GM23248 (cell line): ENCODE measurements at regions not wholly inside any gene's neighbourhood (a gene's known extent, or its start where the extent isn't known, plus 50 kb on each side); places are given as distances from the start of the nearest gene placed in this dataset.
A peak's percentile ranks its signal among the peaks of the same experiment; 100 is the strongest.

Source experiments
- DNase-seq: peaks from one replicate; pipeline ENCODE4 v3.0.0-alpha.2; 2015
- H2AFZ ChIP-seq: fragments of 200-600 bp; sonication (generic); 2 replicates; pipeline ENCODE4 v1.6.1; 2016; ENCODE audit warnings: antibody characterized with exemption
- H3F3A ChIP-seq: fragments of 200-600 bp; sonication (generic); 2 replicates; pipeline ENCODE4 v1.6.1; 2016; ENCODE audit warnings: mild to moderate bottlenecking, antibody characterized with exemption, mixed run types; ENCODE audit not compliant: insufficient read depth
- H3K27ac ChIP-seq: fragments of 200-600 bp; sonication (generic); 2 replicates; pipeline ENCODE4 v1.5.1; 2016; ENCODE audit warnings: mild to moderate bottlenecking
- H3K27me3 ChIP-seq: fragments of 200-600 bp; sonication (generic); replicated peaks from 2 replicates; pipeline ENCODE4 v1.6.1; 2016; ENCODE audit warnings: mild to moderate bottlenecking; ENCODE audit not compliant: insufficient read depth
- H3K36me3 ChIP-seq: fragments of 200-600 bp; sonication (generic); 2 replicates; pipeline ENCODE4 v1.6.1; 2016; ENCODE audit warnings: low read depth, mild to moderate bottlenecking
- H3K4me1 ChIP-seq: fragments of 200-600 bp; sonication (generic); 2 replicates; pipeline ENCODE4 v1.6.1; 2016; ENCODE audit warnings: mild to moderate bottlenecking; ENCODE audit not compliant: insufficient read depth
- H3K4me2 ChIP-seq: fragments of 200-600 bp; sonication (generic); one replicate; pipeline ENCODE4 v1.6.1; 2016; ENCODE audit warnings: mild to moderate bottlenecking; ENCODE audit not compliant: unreplicated experiment
- H3K4me3 ChIP-seq: fragments of 200-600 bp; sonication (generic); 2 replicates; pipeline ENCODE4 v1.5.1; 2016; ENCODE audit warnings: mild to moderate bottlenecking
- H3K79me2 ChIP-seq: fragments of 200-600 bp; sonication (generic); 2 replicates; pipeline ENCODE4 v1.6.1; 2016; ENCODE audit warnings: mild to moderate bottlenecking; ENCODE audit not compliant: insufficient read depth
- H3K9ac ChIP-seq: fragments of 200-600 bp; sonication (generic); 2 replicates; pipeline ENCODE4 v1.6.1; 2016; ENCODE audit warnings: mild to moderate bottlenecking
- H3K9me2 ChIP-seq: fragments of 200-600 bp; sonication (generic); 2 replicates; pipeline ENCODE4 v1.6.1; 2016; ENCODE audit warnings: mixed run types, mild to moderate bottlenecking, moderate library complexity; ENCODE audit not compliant: insufficient read depth
- H3K9me3 ChIP-seq: fragments of 200-600 bp; sonication (generic); one replicate; pipeline ENCODE4 v1.6.1; 2017; ENCODE audit warnings: low read depth
- H4K20me1 ChIP-seq: fragments of 200-600 bp; sonication (generic); 2 replicates; pipeline ENCODE4 v1.6.0; 2016; ENCODE audit not compliant: insufficient read depth
- EZH2 ChIP-seq: fragments of 200-600 bp; sonication (generic); IDR thresholded peaks from 2 replicates; pipeline ENCODE4 v1.6.1; 2018; ENCODE audit warnings: antibody characterized with exemption, mild to moderate bottlenecking; ENCODE audit not compliant: insufficient read depth, poor library complexity, severe bottlenecking
- EZH2phosphoT487 ChIP-seq: fragments of 200-600 bp; sonication (generic); IDR thresholded peaks from 2 replicates; pipeline ENCODE4 v1.6.1; 2018; ENCODE audit warnings: antibody characterized with exemption, moderate library complexity, mild to moderate bottlenecking, low read depth; ENCODE audit not compliant: insufficient read depth
- whole genome bisulfite sequencing, 2 experiments: methylation state at CpG; one replicate each; pipeline ENCODE4 v1.1.6; 2015 to 2017; ENCODE audit warnings: low lambda C conversion rate in 2 of 2, low coverage in 1 of 2; ENCODE audit errors: missing lambda C conversion rate in 2 of 2; 5-methylcytosine and 5-hydroxymethylcytosine counted together
- in situ Hi-C: fragments of 300-500 bp; cut with MboI; formaldehyde crosslinking; loops from 2 replicates; pipeline ENCODE4 v1.15.0; 2020

- no peak for DNase-seq
- TF ChIP-seq EZH2phosphoT487 (no peak), EZH2 (no peak)
- Histone ChIP-seq H3K9me2 (no peaks in the 10 kb centered on the region), H3K9ac (no peak overlapping the region), H3K4me2 (no peak overlapping the region), H4K20me1 (no peaks in the 10 kb centered on the region), H3K4me3 (no peak overlapping the region), H3K27me3 (no peaks in the 10 kb centered on the region), H3K27ac (no peak overlapping the region), H3K79me2 (no peaks in the 10 kb centered on the region), H2AFZ (no peak overlapping the region), H3F3A (peaks cover 36% of the 10 kb centered on the region), H3K4me1 (peaks cover 42% of the 10 kb centered on the region), H3K36me3 (peaks cover 4% of the 10 kb centered on the region; the same call in 1 of the 2 replicates), H3K9me3 (no peaks in the 10 kb centered on the region)
- in situ Hi-C loops: no loop called here
- 95 to 100% methylated on average over 3 of the region's 3 CpGs for WGBS, 2 experiments
Observed at GRCh38 chr18:70425236-70425635, 136.4 kb downstream of the SOCS6 start.

- peak; percentile 61 for DNase-seq
- Histone ChIP-seq H3K79me2 (no peaks in the 10 kb centered on the region), H3K9me2 (no peaks in the 10 kb centered on the region), H3K4me2 (peak overlapping the region; percentile 17), H4K20me1 (no peaks in the 10 kb centered on the region), H3K9ac (0 out of 2 replicates have a peak overlapping the region, but pooled peaks have one; percentile 46), H3K4me3 (no peak overlapping the region), H3K9me3 (no peaks in the 10 kb centered on the region), H3K4me1 (peaks cover 54% of the 10 kb centered on the region), H3K27ac (peak overlapping the region; percentile 96), H2AFZ (no peak overlapping the region), H3K36me3 (peaks cover 4% of the 10 kb centered on the region; the same call in 1 of the 2 replicates), H3K27me3 (no peaks in the 10 kb centered on the region), H3F3A (peaks cover 48% of the 10 kb centered on the region)
- WGBS, 2 experiments: 48 to 58% methylated on average over 4 of the region's 4 CpGs
- TF ChIP-seq EZH2phosphoT487: no peak
- no peak for TF ChIP-seq EZH2
- in situ Hi-C loops: no loop called here
Observed at GRCh38 chr18:70423988-70424387, 135.1 kb downstream of the SOCS6 start.

- Histone ChIP-seq H3K4me2 (peak overlapping the region; percentile 40), H3K79me2 (no peaks in the 10 kb centered on the region), H3K27ac (peak overlapping the region; percentile 96), H3K9ac (peak overlapping the region; percentile 46), H3K27me3 (no peaks in the 10 kb centered on the region), H3K9me2 (no peaks in the 10 kb centered on the region), H3K4me1 (peaks cover 62% of the 10 kb centered on the region), H3K4me3 (no peak overlapping the region), H3K36me3 (peaks cover 4% of the 10 kb centered on the region; the same call in 1 of the 2 replicates), H3F3A (peaks cover 57% of the 10 kb centered on the region), H4K20me1 (no peaks in the 10 kb centered on the region), H3K9me3 (no peaks in the 10 kb centered on the region), H2AFZ (no peak overlapping the region)
- no peak for TF ChIP-seq EZH2
- no peak for TF ChIP-seq EZH2phosphoT487
- in situ Hi-C loops: no loop called here
- 74 to 80% methylated on average over 5 of the region's 5 CpGs for whole genome bisulfite sequencing, 2 experiments
- no peak for DNase-seq
Observed at GRCh38 chr18:70423120-70423519, 134.3 kb downstream of the SOCS6 start.

- Histone ChIP-seq H2AFZ (no peak overlapping the region), H3F3A (peaks cover 63% of the 10 kb centered on the region), H3K79me2 (no peaks in the 10 kb centered on the region), H3K4me1 (peaks cover 65% of the 10 kb centered on the region), H3K4me2 (peak overlapping the region; percentile 40), H3K9ac (peak overlapping the region; percentile 46), H3K9me2 (no peaks in the 10 kb centered on the region), H3K36me3 (peaks cover 4% of the 10 kb centered on the region; the same call in 1 of the 2 replicates), H4K20me1 (no peaks in the 10 kb centered on the region), H3K27ac (peak overlapping the region; percentile 96), H3K9me3 (no peaks in the 10 kb centered on the region), H3K4me3 (no peak overlapping the region), H3K27me3 (no peaks in the 10 kb centered on the region)
- in situ Hi-C loops: no loop called here
- DNase-seq: peak; percentile 63
- TF ChIP-seq EZH2: no peak
- TF ChIP-seq EZH2phosphoT487: no peak
- WGBS, 2 experiments: 43 to 64% methylated on average over 1 of the region's 1 CpG
Observed at GRCh38 chr18:70422391-70422965, 133.6 kb downstream of the SOCS6 start.
